ENCODE measurements at regions not wholly inside any gene's neighbourhood (a gene's known extent, or its start where the extent isn't known, plus 50 kb on each side); places are given as distances from the start of the nearest gene placed in this dataset.
"Not testable (repeated sequence)": the region's sequence is repeated elsewhere in the genome, so short reads cannot be mapped to it uniquely, and the experiment has no call there.

GRCh38 chr3:195986576-195986975 lies 78.2 kb upstream of the TNK2 start:
- H3K27ac ChIP-seq (ENCODE audit: insufficient read depth, low read length); H3K27me3 ChIP-seq (ENCODE audit: control insufficient read depth, insufficient read depth, low read length); H3K4me3 ChIP-seq (replicated peaks in 1 of 4; ENCODE audit: control extremely low read depth in 1 of 4, insufficient read depth in 1 of 4, low read depth in 3 of 4, low read length in 4 of 4); H3K4me1 ChIP-seq (ENCODE audit: control insufficient read depth, extremely low read depth, insufficient read depth, low read length); H3K79me2 ChIP-seq (ENCODE audit: control insufficient read depth, insufficient read depth, low read length); H3K9ac ChIP-seq (ENCODE audit: insufficient read depth, low read length); H2AFZ ChIP-seq (ENCODE audit: low read length); H3K9me3 ChIP-seq (ENCODE audit: control insufficient read depth, insufficient read depth, low read depth, low read length); H3K36me3 ChIP-seq (ENCODE audit: control insufficient read depth, insufficient read depth, low read length); H4K20me1 ChIP-seq (ENCODE audit: control insufficient read depth, extremely low read depth, insufficient read depth, low read length); DNase-seq (ENCODE audit: low read depth in 2 of 2); H3K4me2 ChIP-seq (ENCODE audit: extremely low read depth, insufficient read depth, low read length): not testable (repeated sequence)

DNA sequence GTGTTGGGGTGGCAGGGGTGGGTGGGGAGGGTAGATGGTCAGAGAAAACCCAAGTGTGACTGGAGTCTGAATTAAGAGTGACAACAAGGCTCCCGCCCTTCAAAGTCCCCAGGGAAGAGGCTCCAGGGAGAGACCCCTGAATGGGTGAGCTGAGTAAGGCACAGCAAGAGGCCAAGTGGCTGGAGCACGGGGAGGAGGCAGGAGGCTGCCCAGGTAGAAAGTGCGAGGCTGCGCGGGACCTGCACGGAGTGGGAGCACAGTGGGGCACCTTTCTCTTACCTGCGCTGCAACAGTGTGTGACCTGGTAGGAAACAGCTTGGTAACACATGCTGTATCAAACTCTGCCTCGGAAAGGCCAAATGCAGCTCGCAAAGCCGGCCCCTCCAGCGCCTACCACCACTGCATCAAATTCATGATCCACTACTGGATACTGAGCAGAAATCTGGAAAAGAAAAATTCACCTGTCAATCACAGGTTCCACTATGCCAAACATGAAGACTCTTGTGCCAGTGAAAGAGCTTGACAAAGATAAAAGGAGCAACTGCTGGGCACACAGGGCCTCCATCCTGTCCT lies 77.1 kb upstream of the TNK2 start:
- H3K27ac ChIP-seq (ENCODE audit: insufficient read depth, low read length) = not testable (repeated sequence)

DNA sequence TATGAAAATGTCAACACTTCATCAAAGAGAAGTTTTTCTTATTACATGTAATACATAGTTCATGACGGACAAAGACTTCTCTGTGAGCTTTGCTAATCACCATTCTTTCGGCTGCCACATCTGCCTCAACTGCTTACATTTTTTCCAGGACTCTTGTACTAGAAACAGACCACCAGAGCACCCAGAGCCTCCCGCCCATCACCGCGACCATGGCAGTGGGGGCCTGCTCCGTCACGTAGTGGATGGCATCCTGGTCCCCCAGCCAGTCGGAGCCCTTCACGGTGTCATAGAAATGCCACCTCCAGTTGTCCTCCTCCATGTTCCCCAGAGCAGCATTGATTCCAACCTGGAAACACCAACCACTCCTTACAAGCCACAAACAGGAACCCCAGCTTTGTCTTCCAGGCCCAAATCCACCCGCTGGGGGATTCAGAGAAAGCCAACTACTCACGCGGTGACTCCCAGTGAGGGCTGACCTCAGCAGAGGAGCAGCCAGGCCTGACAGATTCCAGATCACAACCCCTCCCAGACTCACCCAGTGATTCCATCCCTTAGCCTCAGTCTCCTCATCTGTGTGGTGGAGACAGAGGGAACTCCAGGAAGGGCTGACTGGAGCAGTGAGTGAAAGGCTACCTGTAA lies 76.2 kb upstream of the TNK2 start:
- H3K4me3 ChIP-seq (replicated peaks in 1 of 4; ENCODE audit: control extremely low read depth in 1 of 4, insufficient read depth in 1 of 4, low read depth in 3 of 4, low read length in 4 of 4); H3K4me1 ChIP-seq (ENCODE audit: control insufficient read depth, extremely low read depth, insufficient read depth, low read length); H3K4me2 ChIP-seq (ENCODE audit: extremely low read depth, insufficient read depth, low read length); H4K20me1 ChIP-seq (ENCODE audit: control insufficient read depth, extremely low read depth, insufficient read depth, low read length); H3K27ac ChIP-seq (ENCODE audit: insufficient read depth, low read length); H3K9me3 ChIP-seq (ENCODE audit: control insufficient read depth, insufficient read depth, low read depth, low read length); H3K9ac ChIP-seq (ENCODE audit: insufficient read depth, low read length); H3K27me3 ChIP-seq (ENCODE audit: control insufficient read depth, insufficient read depth, low read length); DNase-seq (ENCODE audit: low read depth in 2 of 2); H3K36me3 ChIP-seq (ENCODE audit: control insufficient read depth, insufficient read depth, low read length); H3K79me2 ChIP-seq (ENCODE audit: control insufficient read depth, insufficient read depth, low read length); H2AFZ ChIP-seq (ENCODE audit: low read length): not testable (repeated sequence)

More for the DNA sequence above, 77.1 kb upstream of the TNK2 start:
- H3K9ac ChIP-seq (ENCODE audit: insufficient read depth, low read length); H3K4me1 ChIP-seq (ENCODE audit: control insufficient read depth, extremely low read depth, insufficient read depth, low read length); H3K4me2 ChIP-seq (ENCODE audit: extremely low read depth, insufficient read depth, low read length); H3K4me3 ChIP-seq (replicated peaks in 1 of 4; ENCODE audit: control extremely low read depth in 1 of 4, insufficient read depth in 1 of 4, low read depth in 3 of 4, low read length in 4 of 4); H3K79me2 ChIP-seq (ENCODE audit: control insufficient read depth, insufficient read depth, low read length); H3K36me3 ChIP-seq (ENCODE audit: control insufficient read depth, insufficient read depth, low read length); H2AFZ ChIP-seq (ENCODE audit: low read length); H3K9me3 ChIP-seq (ENCODE audit: control insufficient read depth, insufficient read depth, low read depth, low read length); DNase-seq (ENCODE audit: low read depth in 2 of 2); H3K27me3 ChIP-seq (ENCODE audit: control insufficient read depth, insufficient read depth, low read length); H4K20me1 ChIP-seq (ENCODE audit: control insufficient read depth, extremely low read depth, insufficient read depth, low read length): not testable (repeated sequence)

GRCh38 chr3:195983880-195984279 lies 75.5 kb upstream of the TNK2 start:
- not testable (repeated sequence) for H3K36me3 ChIP-seq (ENCODE audit: control insufficient read depth, insufficient read depth, low read length); H2AFZ ChIP-seq (ENCODE audit: low read length); H3K4me2 ChIP-seq (ENCODE audit: extremely low read depth, insufficient read depth, low read length); H3K9ac ChIP-seq (ENCODE audit: insufficient read depth, low read length); H3K9me3 ChIP-seq (ENCODE audit: control insufficient read depth, insufficient read depth, low read depth, low read length); H3K79me2 ChIP-seq (ENCODE audit: control insufficient read depth, insufficient read depth, low read length); H3K4me1 ChIP-seq (ENCODE audit: control insufficient read depth, extremely low read depth, insufficient read depth, low read length); H3K27me3 ChIP-seq (ENCODE audit: control insufficient read depth, insufficient read depth, low read length); H4K20me1 ChIP-seq (ENCODE audit: control insufficient read depth, extremely low read depth, insufficient read depth, low read length); H3K4me3 ChIP-seq (replicated peaks in 1 of 4; ENCODE audit: control extremely low read depth in 1 of 4, insufficient read depth in 1 of 4, low read depth in 3 of 4, low read length in 4 of 4); H3K27ac ChIP-seq (ENCODE audit: insufficient read depth, low read length); DNase-seq (ENCODE audit: low read depth in 2 of 2)

GRCh38 chr3:195982754-195983153 lies 74.4 kb upstream of the TNK2 start:
- not testable (repeated sequence) for H2AFZ ChIP-seq (ENCODE audit: low read length); H3K9ac ChIP-seq (ENCODE audit: insufficient read depth, low read length); H3K4me3 ChIP-seq (replicated peaks in 1 of 4; ENCODE audit: control extremely low read depth in 1 of 4, insufficient read depth in 1 of 4, low read depth in 3 of 4, low read length in 4 of 4); H3K9me3 ChIP-seq (ENCODE audit: control insufficient read depth, insufficient read depth, low read depth, low read length); H3K4me2 ChIP-seq (ENCODE audit: extremely low read depth, insufficient read depth, low read length); H3K79me2 ChIP-seq (ENCODE audit: control insufficient read depth, insufficient read depth, low read length); H3K4me1 ChIP-seq (ENCODE audit: control insufficient read depth, extremely low read depth, insufficient read depth, low read length); H4K20me1 ChIP-seq (ENCODE audit: control insufficient read depth, extremely low read depth, insufficient read depth, low read length); H3K36me3 ChIP-seq (ENCODE audit: control insufficient read depth, insufficient read depth, low read length); H3K27me3 ChIP-seq (ENCODE audit: control insufficient read depth, insufficient read depth, low read length); DNase-seq (ENCODE audit: low read depth in 2 of 2); H3K27ac ChIP-seq (ENCODE audit: insufficient read depth, low read length)

- H3K27me3 ChIP-seq (ENCODE audit: control insufficient read depth, insufficient read depth, low read length); DNase-seq (ENCODE audit: low read depth in 2 of 2); H2AFZ ChIP-seq (ENCODE audit: low read length); H3K9me3 ChIP-seq (ENCODE audit: control insufficient read depth, insufficient read depth, low read depth, low read length); H3K9ac ChIP-seq (ENCODE audit: insufficient read depth, low read length); H4K20me1 ChIP-seq (ENCODE audit: control insufficient read depth, extremely low read depth, insufficient read depth, low read length); H3K79me2 ChIP-seq (ENCODE audit: control insufficient read depth, insufficient read depth, low read length); H3K27ac ChIP-seq (ENCODE audit: insufficient read depth, low read length); H3K4me1 ChIP-seq (ENCODE audit: control insufficient read depth, extremely low read depth, insufficient read depth, low read length); H3K4me2 ChIP-seq (ENCODE audit: extremely low read depth, insufficient read depth, low read length); H3K36me3 ChIP-seq (ENCODE audit: control insufficient read depth, insufficient read depth, low read length); H3K4me3 ChIP-seq (replicated peaks in 1 of 4; ENCODE audit: control extremely low read depth in 1 of 4, insufficient read depth in 1 of 4, low read depth in 3 of 4, low read length in 4 of 4): not testable (repeated sequence)
Observed at GRCh38 chr3:195981778-195982177, 73.4 kb upstream of the TNK2 start.

GRCh38 chr3:195979877-195980276 lies 71.5 kb upstream of the TNK2 start:
- not testable (repeated sequence) for H4K20me1 ChIP-seq (ENCODE audit: control insufficient read depth, extremely low read depth, insufficient read depth, low read length); H2AFZ ChIP-seq (ENCODE audit: low read length); H3K27ac ChIP-seq (ENCODE audit: insufficient read depth, low read length); H3K9me3 ChIP-seq (ENCODE audit: control insufficient read depth, insufficient read depth, low read depth, low read length); H3K4me3 ChIP-seq (replicated peaks in 1 of 4; ENCODE audit: control extremely low read depth in 1 of 4, insufficient read depth in 1 of 4, low read depth in 3 of 4, low read length in 4 of 4); H3K9ac ChIP-seq (ENCODE audit: insufficient read depth, low read length); H3K36me3 ChIP-seq (ENCODE audit: control insufficient read depth, insufficient read depth, low read length); DNase-seq (ENCODE audit: low read depth in 2 of 2); H3K4me2 ChIP-seq (ENCODE audit: extremely low read depth, insufficient read depth, low read length); H3K79me2 ChIP-seq (ENCODE audit: control insufficient read depth, insufficient read depth, low read length); H3K4me1 ChIP-seq (ENCODE audit: control insufficient read depth, extremely low read depth, insufficient read depth, low read length); H3K27me3 ChIP-seq (ENCODE audit: control insufficient read depth, insufficient read depth, low read length)

Data from fibroblast of lung (primary cell).